Tibial nerve (tissue), 4 donors: ENCODE measurements at regions not wholly inside any gene's neighbourhood (a gene's known extent, or its start where the extent isn't known, plus 50 kb on each side); places are given as distances from the start of the nearest gene placed in this dataset.

Experiments
- CTCF ChIP-seq, 5 experiments: fragments of 200-600 bp in 3 of 5; fragments of 450-650 bp in 2 of 5; sonication (generic) in 3 of 5; IDR thresholded peaks; one replicate each; pipeline ENCODE4 v1.5.1; 2016 to 2019; ENCODE audit warnings: antibody characterized with exemption in 5 of 5, mild to moderate bottlenecking in 3 of 5, moderate library complexity in 2 of 5
- EP300 ChIP-seq, 2 donors: sonication (generic); formaldehyde crosslinking; IDR thresholded peaks; one replicate each; pipeline ENCODE4 v1.6.1; 2017; ENCODE audit warnings: antibody characterized with exemption in 2 of 2, mild to moderate bottlenecking in 1 of 2
- POLR2A ChIP-seq, 2 donors: fragments of 450-650 bp; IDR thresholded peaks; one replicate each; pipeline ENCODE4 v1.6.1; 2017; ENCODE audit warnings: antibody characterized with exemption in 2 of 2, mild to moderate bottlenecking in 2 of 2, moderate library complexity in 2 of 2

DNA sequence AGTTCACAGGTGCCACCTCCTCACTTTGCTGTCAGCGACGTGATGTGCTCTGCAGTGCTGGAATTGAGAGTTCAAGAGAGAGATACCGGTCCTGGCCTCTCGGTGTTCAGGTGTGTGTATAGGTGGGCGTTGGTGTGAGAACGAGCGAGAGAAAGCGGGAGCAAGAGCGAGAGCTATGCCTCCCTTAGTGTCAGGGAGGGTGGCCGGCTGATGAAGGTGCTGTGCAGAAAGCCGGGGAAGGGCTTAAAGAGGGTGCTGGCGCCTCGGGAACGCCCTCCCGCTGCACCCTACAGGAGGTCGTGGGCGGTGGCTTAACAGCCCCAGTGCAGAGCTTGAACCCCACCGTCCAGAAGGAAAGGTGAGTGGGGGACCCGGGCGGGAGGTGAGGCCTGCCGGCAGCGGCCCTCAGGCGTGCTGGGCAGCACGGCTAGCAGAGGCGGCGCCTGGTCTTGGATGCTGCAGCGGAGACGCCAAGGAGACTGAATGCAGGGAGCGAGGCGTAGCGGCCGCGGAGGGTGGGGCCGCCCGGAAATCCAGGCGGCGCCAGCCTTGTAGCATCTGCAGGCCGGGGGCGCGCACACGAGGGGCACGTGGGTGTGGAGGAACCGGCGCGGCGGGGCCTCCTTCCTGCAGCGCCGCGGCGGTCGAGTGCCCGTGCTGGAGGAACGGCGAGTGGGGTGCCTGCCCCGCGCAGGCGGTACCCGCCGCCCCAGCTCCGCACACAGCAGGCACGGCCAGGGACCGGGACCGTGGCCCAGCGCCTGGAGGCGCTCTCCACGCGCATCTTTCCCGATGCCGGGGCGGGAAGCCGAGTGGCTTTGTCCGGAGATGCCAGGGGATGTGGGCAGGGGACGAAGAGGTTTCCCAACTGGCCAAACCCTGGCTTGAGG is 246.8 kb upstream of the TOPAZ1 start:
- TF ChIP-seq CTCF (IDR thresholded peaks at IDR 0.05) (no peak), POLR2A (IDR thresholded peaks at IDR 0.05) (no peak), EP300 (IDR thresholded peaks at IDR 0.05) (no peak)
